ENCODE measurements at regions not wholly inside any gene's neighbourhood (a gene's known extent, or its start where the extent isn't known, plus 50 kb on each side); places are given as distances from the start of the nearest gene placed in this dataset.

- no peak for DNase-seq
Observed at GRCh38 chr14:95034788-95035187, 122.5 kb downstream of the DICER1 start.

DNA sequence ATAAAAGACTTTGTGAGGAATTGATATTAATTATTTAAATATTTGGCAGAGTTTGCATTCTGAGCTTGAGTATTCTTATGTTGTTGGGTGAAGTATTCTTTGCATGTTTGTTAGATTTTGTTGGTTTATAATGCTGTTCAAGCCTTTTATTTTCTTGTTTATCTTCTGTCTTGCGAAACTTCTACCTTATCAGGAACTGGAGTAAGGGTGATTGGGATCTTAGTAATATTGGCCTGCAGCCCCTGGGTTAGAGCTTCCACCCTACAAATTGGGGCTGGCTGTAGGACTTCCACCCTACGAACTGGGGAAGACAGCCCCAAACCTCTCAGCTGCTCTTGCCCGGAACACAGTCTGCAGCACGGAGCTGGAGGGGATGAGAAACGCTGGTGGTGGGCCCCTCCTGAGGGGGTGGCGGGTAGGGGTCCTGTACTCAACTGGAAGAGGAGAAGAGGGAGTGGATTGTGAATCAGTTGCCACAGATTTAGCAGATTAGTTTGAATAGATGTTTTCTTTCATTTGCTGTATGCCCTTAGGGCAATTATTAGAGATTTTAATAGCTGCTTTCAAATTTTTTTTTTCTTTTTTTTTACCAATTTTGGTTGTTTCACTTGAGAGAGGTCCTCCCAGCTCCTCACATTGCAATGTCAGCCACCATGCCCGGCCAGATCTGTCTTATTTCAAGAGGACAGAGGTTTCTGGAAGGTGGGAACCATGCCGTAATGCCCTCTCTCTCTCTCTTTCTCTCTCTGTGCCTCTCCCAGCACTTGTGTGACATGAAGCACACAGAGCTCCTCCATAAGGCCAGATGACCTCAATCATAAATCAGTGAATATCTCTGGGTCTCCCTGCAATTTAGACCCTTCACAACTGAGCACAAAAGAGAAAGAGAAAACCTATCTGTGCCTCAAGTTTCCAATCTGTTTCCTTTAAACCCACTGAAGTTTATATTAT lies 123.4 kb downstream of the DICER1 start:
- DNase-seq = no peak

GRCh38 chr14:95033031-95033430 lies 124.3 kb downstream of the DICER1 start:
- no peak for DNase-seq

- DNase-seq = no peak
Observed at GRCh38 chr14:95026851-95027463, 130.4 kb downstream of the DICER1 start.

GRCh38 chr14:95025941-95026340 lies 131.4 kb downstream of the DICER1 start:
- no peak for DNase-seq

GRCh38 chr14:95025218-95025617 lies 132.1 kb downstream of the DICER1 start:
- no peak for DNase-seq

DNA sequence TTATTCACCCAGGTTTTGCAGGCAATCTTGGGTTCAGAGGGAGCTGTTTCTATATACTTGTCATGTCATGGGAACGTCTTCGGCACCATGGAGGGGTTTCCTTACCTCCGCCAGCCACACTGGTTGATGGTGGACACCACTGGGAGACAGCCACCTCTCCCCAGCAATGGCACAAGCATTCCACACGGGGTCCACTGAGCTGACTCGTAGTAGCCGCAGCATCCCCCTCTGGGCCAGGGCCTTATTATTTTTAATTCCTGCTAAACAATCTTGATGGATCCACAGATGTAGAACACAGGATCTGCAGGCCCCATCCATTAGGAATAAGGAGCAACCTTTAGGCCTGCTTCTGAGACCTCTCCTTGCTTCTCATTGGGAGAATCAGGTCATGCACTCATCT lies 132.9 kb downstream of the DICER1 start:
- no peak for DNase-seq

DNA sequence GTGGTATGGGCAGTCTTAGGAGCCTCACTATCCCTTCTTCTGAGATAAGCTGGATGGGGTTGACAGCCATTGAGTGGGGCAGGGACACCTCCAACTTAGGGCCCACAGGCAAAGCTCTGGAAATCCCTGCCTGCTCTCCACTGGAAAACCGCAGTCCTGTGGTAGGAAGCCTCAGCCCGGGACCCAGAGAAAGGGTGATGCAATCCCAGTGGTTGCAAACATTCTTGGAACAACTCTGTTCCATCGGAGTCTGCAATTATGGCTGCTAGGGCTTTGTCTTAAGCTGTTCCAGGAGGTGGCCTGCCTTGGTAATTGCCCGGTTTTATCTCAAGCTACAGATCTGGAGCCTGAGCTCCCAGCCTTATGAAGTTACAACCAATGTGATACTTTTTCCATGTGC lies 133.4 kb downstream of the DICER1 start:
- DNase-seq = no peak

- no peak for DNase-seq
Observed at GRCh38 chr14:95023115-95023514, 134.2 kb downstream of the DICER1 start.

DNA sequence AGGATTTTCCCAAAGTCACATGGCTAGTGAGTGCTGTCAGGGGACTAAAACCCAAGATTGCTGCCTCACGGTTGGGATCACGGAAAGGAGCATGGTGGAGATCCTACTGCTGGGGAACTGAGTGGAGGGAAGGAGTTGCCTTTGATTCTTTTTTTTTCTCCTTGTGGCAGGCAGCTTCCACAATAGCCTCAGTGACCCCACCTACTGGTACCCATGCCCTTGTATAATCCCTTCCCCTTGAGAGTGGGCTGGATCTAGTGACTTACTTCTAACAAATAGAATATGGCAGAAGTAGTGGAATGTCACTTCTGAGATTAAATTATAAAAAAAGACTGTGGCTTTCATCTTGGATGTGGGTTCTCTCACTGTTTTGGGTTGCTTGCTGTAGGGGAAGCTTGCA lies 135.7 kb downstream of the DICER1 start:
- no peak for DNase-seq

GRCh38 chr14:95018821-95019220 lies 138.5 kb downstream of the DICER1 start:
- no peak for DNase-seq

GRCh38 chr14:95015046-95015445 lies 142.3 kb downstream of the DICER1 start:
- DNase-seq = no peak

DNA sequence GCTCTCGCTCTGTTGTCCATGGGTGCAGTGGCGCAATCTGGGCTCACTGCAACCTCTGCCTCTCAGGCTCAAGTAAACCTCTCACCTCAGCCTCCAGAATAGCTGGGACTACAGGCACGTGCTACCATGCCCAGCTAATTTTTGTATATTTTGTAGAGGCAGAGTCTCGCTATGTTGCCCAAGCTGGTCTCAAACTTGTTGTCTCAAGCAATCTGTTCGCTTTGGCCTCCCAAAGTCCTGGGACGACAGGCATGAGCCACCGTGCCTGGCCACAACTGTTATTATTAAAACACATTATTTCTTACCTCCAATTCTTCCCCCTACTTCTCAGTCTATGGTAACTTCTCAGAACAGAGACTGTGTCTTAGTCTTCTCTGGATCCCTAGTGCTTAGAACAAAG lies 143.3 kb downstream of the DICER1 start:
- no peak for DNase-seq

GRCh38 chr14:95011445-95012006 lies 145.8 kb downstream of the DICER1 start:
- DNase-seq = no peak

DNA sequence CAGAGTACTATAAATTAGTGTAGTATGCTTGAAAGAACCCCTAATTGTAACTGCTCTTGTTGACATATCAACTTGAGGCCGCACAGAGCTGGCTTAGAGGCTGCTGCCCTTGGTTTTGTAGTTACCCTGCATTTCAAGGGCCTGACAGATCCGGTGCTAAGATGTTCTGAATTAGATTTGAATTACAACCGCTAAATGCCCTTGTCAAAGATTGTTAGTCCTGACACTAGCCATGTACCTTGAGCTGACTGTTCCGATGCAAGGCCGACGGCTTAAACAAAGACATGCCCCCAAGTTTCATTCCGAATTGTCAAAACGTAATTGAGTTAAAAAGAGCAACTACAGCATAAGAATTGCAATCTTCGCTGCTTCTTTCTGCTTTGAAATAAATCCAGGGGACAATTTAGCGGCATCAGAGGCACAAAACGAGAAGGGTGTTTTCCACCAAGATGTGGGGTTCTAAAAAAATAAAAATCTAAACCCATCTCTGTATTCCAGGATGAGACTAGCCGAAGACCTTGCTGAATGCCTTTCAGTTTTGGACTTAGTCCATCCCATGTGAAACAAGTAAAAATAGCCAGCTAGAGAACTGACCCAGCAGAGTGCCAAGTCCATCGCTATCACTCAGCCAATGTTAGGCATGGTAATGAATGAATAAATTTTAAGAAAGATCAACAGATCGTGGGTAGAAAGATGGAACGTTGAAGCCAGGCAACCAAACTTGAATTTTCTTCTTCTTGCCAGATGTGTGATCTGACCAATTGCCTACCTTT lies 148.7 kb downstream of the DICER1 start:
- no peak for DNase-seq

GRCh38 chr14:95007921-95008320 lies 149.4 kb downstream of the DICER1 start:
- no peak for DNase-seq

DNA sequence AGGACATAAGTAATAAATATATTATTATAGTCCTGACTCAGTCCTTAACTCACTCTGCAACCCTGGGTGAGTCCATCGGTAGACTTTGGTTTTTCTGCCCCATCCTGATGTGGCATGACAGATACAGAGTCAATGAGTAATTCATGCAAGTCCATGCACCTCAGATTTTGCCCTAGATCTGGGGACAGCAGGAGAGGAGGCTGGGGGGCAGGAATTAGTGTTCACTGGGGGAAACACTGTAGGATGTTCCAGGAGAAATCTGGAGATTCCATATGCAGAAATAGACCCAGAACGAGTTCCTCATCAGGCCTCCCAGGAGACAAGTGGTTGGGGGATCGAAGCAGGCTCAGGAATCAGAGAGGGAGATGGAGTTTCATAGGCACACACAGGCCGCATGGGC lies 150.8 kb downstream of the DICER1 start:
- no peak for DNase-seq

DNA sequence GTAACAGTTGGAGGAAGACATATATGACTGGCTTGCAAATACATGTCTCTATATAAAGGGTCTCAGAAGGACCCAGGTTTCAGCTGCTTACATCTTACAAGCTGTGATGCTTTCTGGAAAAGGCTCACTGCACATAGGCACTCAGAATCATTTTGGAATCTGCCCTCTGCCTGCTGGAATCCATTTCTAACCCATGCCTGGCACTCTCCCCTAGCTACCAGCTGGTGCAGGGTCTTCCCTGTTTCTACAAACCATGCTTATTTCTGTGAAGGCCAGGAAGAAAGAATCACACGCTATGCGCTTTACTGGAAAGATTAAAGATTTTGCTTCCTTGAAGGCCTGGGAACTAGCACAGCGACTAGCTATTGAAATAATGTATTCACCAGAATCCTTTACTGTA lies 151.3 kb downstream of the DICER1 start:
- DNase-seq = no peak

- DNase-seq = no peak
Observed at GRCh38 chr14:95003099-95003960, 154.0 kb downstream of the DICER1 start.

GRCh38 chr14:94998685-94999084 lies 158.6 kb downstream of the DICER1 start:
- DNase-seq = no peak

- DNase-seq = no peak
Observed at GRCh38 chr14:94998110-94998509, 159.2 kb downstream of the DICER1 start.

GRCh38 chr14:94995551-94995950 lies 161.8 kb downstream of the DICER1 start:
- no peak for DNase-seq
